LNCaP clone FGC (cell line): ENCODE measurements at regions not wholly inside any gene's neighbourhood (a gene's known extent, or its start where the extent isn't known, plus 50 kb on each side); places are given as distances from the start of the nearest gene placed in this dataset.

ENCODE experiments used
- DNase-seq: peaks from one replicate; pipeline ENCODE4 v3.0.0-alpha.2; 2011; ENCODE audit warnings: low read depth
- H3K4me3 ChIP-seq: 2 replicates; pipeline ENCODE4 v1.5.1; 2011; ENCODE audit warnings: mild to moderate bottlenecking, low read depth, low read length, control low read depth
- TF ChIP-seq, protein P1 (sequence below): IDR thresholded peaks from 2 replicates; pipeline ENCODE4 v1.5.1; 2012; ENCODE audit warnings: mild to moderate bottlenecking; ENCODE audit not compliant: control insufficient read depth, insufficient read depth; ENCODE audit errors: extremely low read depth

DNA sequence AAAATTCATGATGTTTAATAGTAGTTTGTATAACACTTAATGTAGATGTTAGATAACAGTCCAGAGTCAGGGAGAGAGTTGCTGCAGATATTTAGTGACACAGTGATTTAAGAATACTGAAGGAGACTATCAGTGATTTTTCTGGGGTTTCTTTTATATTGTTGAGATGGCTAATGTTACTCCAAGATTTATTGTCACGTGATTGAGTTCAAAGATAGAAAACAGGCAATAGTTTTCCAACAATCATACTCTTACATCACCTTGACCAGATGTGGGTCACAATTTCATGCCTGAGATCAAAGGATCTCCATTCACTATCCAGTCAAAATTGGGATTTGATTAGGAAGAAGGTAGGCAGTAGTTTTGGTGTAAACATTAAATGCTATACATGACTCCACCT, 580.0 kb upstream of the ARRDC3 start:
- DNase-seq = no peak
- TF ChIP-seq, protein P1, sequence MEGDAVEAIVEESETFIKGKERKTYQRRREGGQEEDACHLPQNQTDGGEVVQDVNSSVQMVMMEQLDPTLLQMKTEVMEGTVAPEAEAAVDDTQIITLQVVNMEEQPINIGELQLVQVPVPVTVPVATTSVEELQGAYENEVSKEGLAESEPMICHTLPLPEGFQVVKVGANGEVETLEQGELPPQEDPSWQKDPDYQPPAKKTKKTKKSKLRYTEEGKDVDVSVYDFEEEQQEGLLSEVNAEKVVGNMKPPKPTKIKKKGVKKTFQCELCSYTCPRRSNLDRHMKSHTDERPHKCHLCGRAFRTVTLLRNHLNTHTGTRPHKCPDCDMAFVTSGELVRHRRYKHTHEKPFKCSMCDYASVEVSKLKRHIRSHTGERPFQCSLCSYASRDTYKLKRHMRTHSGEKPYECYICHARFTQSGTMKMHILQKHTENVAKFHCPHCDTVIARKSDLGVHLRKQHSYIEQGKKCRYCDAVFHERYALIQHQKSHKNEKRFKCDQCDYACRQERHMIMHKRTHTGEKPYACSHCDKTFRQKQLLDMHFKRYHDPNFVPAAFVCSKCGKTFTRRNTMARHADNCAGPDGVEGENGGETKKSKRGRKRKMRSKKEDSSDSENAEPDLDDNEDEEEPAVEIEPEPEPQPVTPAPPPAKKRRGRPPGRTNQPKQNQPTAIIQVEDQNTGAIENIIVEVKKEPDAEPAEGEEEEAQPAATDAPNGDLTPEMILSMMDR = no peak
- no peak overlapping the region for H3K4me3 ChIP-seq

GRCh38 chr5:91957666-91958065, 574.5 kb upstream of the ARRDC3 start:
- no peak overlapping the region for H3K4me3 ChIP-seq
- TF ChIP-seq, protein P1 = no peak
- DNase-seq = no peak

DNA sequence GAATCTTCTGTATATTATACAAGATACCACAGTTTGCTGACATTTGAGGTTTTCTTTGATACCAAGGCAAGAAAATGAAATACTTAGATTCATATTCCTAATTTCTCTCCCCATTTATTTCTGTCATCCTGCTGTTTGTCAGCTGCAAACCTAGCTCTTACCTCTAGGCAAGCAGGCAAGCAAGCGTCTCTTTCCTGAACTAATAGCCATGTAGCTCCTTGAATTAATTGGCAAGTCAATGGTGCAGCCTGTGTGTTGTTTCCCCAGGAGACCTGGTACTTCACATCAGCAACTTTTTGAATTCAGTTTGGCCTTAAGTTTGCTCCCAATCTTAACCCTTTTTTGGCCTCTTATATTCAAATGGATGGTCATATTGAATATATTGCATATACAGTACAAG, 573.6 kb upstream of the ARRDC3 start:
- no peak overlapping the region for H3K4me3 ChIP-seq
- TF ChIP-seq, protein P1 = no peak
- no peak for DNase-seq

GRCh38 chr5:91955610-91956009, 572.5 kb upstream of the ARRDC3 start:
- TF ChIP-seq, protein P1 = no peak
- H3K4me3 ChIP-seq = no peak overlapping the region
- DNase-seq = no peak

GRCh38 chr5:91954136-91954535, 571.0 kb upstream of the ARRDC3 start:
- TF ChIP-seq, protein P1 = no peak
- no peak for DNase-seq
- no peak overlapping the region for H3K4me3 ChIP-seq

GRCh38 chr5:91950328-91950727, 567.2 kb upstream of the ARRDC3 start:
- TF ChIP-seq, protein P1 = no peak
- no peak overlapping the region for H3K4me3 ChIP-seq
- DNase-seq = no peak

DNA sequence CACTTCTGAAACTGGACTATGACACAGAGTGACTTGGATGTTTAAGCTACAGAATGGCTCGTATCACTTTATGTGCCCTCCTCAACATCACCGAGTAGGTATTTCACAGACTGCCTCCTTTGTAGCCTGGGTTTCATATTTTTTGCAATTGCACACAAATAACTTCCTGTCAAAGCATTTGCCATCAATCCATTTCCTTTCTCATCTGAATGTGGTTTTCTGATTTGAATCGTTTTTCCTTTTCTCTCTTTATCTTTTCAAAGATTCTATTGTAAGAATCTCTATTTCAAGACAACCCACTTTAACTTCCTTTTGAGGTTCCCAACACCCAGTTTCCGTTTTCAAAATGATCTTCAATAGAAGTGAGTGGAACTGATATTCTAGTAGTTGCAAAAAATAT, 563.8 kb upstream of the ARRDC3 start:
- TF ChIP-seq, protein P1 = no peak
- DNase-seq = no peak
- no peak overlapping the region for H3K4me3 ChIP-seq
